Choroid plexus epithelial cell (primary cell): ENCODE measurements at regions not wholly inside any gene's neighbourhood (a gene's known extent, or its start where the extent isn't known, plus 50 kb on each side); places are given as distances from the start of the nearest gene placed in this dataset.
A peak's percentile ranks its signal among the peaks of the same experiment; 100 is the strongest.

Experiments used
- DNase-seq: peaks from one replicate; pipeline ENCODE4 v3.0.0-alpha.2; 2010; ENCODE audit warnings: low read depth
- H3K4me3 ChIP-seq: 2 replicates; pipeline ENCODE4 v1.5.1; 2011; ENCODE audit warnings: low read depth, mild to moderate bottlenecking, control low read depth, low read length, moderate library complexity
- CTCF ChIP-seq: conservative IDR thresholded peaks from 2 replicates; pipeline ENCODE4 v1.5.1; 2011; ENCODE audit warnings: low read depth, mild to moderate bottlenecking, control low read depth, inconsistent platforms, low read length, moderate library complexity

- TF ChIP-seq CTCF: no peak
- peak; percentile 7 for DNase-seq
- no peak overlapping the region for H3K4me3 ChIP-seq
Observed at GRCh38 chr14:54040846-54041245, 84.2 kb upstream of the BMP4 start.

DNA sequence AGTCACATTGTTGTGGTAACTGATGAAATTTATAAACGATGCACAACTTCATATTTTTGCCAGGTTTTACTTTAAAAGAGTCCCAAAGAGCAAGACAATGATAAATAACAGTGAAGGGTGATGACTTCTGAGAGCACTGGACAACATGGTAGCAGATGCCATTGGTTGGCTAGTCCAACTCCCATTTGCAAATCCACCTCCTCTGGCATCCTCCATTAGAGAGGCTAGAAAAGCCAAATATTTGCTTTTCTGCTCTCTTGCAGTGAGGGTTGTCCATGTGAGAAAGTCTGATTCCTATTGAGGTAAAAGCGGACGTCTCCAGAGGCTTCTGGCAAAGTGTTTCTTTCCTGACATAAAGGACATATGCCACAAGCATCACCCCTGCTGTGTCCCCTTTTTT lies 89.6 kb upstream of the BMP4 start:
- no peak for DNase-seq
- H3K4me3 ChIP-seq: no peak overlapping the region
- TF ChIP-seq CTCF: no peak

- DNase-seq: no peak
- no peak overlapping the region for H3K4me3 ChIP-seq
- no peak for TF ChIP-seq CTCF
Observed at GRCh38 chr14:54047645-54048308, 91.2 kb upstream of the BMP4 start.

DNA sequence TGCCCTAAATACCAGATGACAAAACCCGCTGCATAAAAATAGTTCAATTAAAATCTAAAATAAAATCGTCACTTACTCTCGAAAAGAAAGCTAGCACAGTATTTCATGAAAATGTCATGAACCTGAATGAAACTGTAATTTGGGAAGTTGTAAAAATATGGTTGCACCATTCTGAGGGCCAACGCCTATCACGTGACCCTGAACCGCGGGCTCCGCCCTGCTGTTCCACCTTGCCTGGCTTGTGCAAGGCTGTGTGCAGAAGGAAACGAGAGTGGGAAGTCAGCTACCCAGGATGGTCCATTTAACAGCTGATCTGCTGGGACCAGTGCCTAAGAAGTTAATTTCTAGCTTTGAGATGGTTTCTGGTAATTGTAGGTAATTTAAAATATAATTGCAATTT lies 91.7 kb upstream of the BMP4 start:
- DNase-seq: no peak
- H3K4me3 ChIP-seq: no peak overlapping the region
- no peak for TF ChIP-seq CTCF

GRCh38 chr14:54048736-54049135 lies 92.1 kb upstream of the BMP4 start:
- no peak overlapping the region for H3K4me3 ChIP-seq
- DNase-seq: no peak
- no peak for TF ChIP-seq CTCF

GRCh38 chr14:54050759-54051158 lies 94.1 kb upstream of the BMP4 start:
- no peak for TF ChIP-seq CTCF
- no peak overlapping the region for H3K4me3 ChIP-seq
- DNase-seq: no peak

GRCh38 chr14:54052696-54053385 lies 96.2 kb upstream of the BMP4 start:
- H3K4me3 ChIP-seq: no peak overlapping the region
- TF ChIP-seq CTCF: no peak
- no peak for DNase-seq
